K562 (cell line): ENCODE measurements at regions not wholly inside any gene's neighbourhood (a gene's known extent, or its start where the extent isn't known, plus 50 kb on each side); places are given as distances from the start of the nearest gene placed in this dataset.

ENCODE experiments used
- CHD7 ChIP-seq: fragments of 200-600 bp; sonication (generic); IDR thresholded peaks from one replicate; pipeline ENCODE4 v1.6.1; 2012; ENCODE audit warnings: mild to moderate bottlenecking, low read depth, low read length, inconsistent platforms
- CREB1 ChIP-seq, 2 experiments: sonication (generic) in 1 of 2; formaldehyde crosslinking in 1 of 2; IDR thresholded peaks; 2 replicates each; pipeline versions ENCODE4 v1.6.1 to v1.8.0; 2012 to 2022; ENCODE audit warnings: inconsistent platforms in 1 of 2, mild to moderate bottlenecking in 1 of 2, missing genetic modification reagents in 1 of 2, moderate library complexity in 1 of 2
- KLF6 ChIP-seq: fragments of 250-450 bp; sonication (Bioruptor Pico); IDR thresholded peaks from 2 replicates; pipeline ENCODE4 v1.4.0; 2020; ENCODE audit warnings: mild to moderate bottlenecking, moderate library complexity, borderline replicate concordance
- ZBTB12 ChIP-seq: fragments of 250-450 bp; sonication (Bioruptor Pico); IDR thresholded peaks from 2 replicates; pipeline ENCODE4 v1.4.0; 2020

- TF ChIP-seq CHD7: no peak
- no peak for TF ChIP-seq KLF6 (CRISPR knock-in tag)
- no peak for TF ChIP-seq ZBTB12 (CRISPR knock-in tag)
- no peak for TF ChIP-seq CREB1 (IDR thresholded peaks at IDR 0.05)
- no peak for TF ChIP-seq CREB1 (CRISPR knock-in tag; IDR thresholded peaks at IDR 0.05)
Measured at GRCh38 chr22:34324763-34325162, 404.5 kb upstream of the LARGE1 start (continued).
